ENCODE measurements at regions not wholly inside any gene's neighbourhood (a gene's known extent, or its start where the extent isn't known, plus 50 kb on each side); places are given as distances from the start of the nearest gene placed in this dataset.

DNA sequence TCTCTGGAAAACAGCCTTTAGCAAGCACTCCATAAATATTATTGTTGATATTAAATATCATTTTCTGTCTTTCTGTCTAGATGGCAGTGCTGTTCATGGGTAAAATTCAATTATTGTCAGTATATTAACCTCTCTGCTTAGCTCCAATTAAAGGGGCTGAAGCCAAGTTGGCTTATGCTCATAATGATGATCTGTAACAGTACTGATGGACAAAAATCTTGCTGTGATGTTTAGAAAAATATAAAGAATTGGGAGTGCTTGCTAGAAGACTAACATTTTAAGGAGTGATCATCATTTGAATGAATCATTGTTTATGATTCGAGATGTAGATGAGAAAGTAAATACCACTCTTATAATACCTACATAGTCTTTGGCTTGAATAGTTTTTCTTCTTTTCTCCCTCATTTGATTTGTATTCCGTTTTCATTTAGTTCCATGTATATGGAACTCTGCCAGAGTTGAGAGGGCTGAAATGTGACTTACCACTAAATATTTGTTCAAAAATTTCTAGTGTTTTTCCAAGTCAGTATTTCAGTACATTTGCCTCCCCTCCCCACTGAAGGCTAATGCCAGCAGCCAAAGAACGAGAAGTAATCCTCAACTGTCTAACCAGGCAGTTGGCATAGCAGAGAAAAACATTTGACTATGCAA is 538.3 kb downstream of the CSNK1G3 start:
- BruUV-seq (replicated peaks) = no TSS peak
- TF ChIP-seq, protein P1, sequence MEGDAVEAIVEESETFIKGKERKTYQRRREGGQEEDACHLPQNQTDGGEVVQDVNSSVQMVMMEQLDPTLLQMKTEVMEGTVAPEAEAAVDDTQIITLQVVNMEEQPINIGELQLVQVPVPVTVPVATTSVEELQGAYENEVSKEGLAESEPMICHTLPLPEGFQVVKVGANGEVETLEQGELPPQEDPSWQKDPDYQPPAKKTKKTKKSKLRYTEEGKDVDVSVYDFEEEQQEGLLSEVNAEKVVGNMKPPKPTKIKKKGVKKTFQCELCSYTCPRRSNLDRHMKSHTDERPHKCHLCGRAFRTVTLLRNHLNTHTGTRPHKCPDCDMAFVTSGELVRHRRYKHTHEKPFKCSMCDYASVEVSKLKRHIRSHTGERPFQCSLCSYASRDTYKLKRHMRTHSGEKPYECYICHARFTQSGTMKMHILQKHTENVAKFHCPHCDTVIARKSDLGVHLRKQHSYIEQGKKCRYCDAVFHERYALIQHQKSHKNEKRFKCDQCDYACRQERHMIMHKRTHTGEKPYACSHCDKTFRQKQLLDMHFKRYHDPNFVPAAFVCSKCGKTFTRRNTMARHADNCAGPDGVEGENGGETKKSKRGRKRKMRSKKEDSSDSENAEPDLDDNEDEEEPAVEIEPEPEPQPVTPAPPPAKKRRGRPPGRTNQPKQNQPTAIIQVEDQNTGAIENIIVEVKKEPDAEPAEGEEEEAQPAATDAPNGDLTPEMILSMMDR (conservative IDR thresholded peaks at IDR 0.05; ENCODE audit: low read depth, low read length) = no peak
- no peak for TF ChIP-seq EZH2 (IDR thresholded peaks at IDR 0.05; ENCODE audit: borderline replicate concordance, low read depth, low read length, poor library complexity, severe bottlenecking)

DNA sequence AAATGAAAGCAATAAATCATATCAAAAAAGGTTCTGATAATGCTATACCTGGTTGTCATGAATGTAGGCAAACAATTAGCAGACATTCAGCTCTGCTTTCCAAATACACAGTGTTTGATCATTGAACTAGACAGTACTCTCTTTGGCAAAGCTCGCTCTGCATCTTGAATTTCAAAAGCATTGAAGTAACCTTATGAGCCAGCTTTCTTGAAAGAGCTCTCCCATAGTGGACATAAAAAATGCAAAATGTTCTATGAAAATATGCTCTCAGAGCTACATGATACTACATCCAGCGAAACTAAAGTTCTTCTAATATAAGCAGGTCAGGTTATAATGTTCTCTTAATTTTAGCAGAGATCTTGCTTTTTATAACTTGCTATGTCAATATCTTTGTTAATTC is 533.4 kb downstream of the CSNK1G3 start:
- no peak for TF ChIP-seq EZH2 (IDR thresholded peaks at IDR 0.05; ENCODE audit: borderline replicate concordance, low read depth, low read length, poor library complexity, severe bottlenecking)
- TF ChIP-seq, protein P1 (conservative IDR thresholded peaks at IDR 0.05; ENCODE audit: low read depth, low read length) = no peak
- no peaks in the 10 kb centered on the region for H3K4me1 ChIP-seq (ENCODE audit: insufficient read depth, low read length, poor library complexity, severe bottlenecking)
- ChIA-PET POLR2A (ENCODE audit: low non-redundant PET) (interaction anchor here (0.6 kb wide), 1 partner anchor 40 kb away, joined by 3 read pairs; no protein-coding TSS in a partner anchor), CTCF (no interaction called here)
- H3K36me3 ChIP-seq (ENCODE audit: insufficient read depth, low read length, poor library complexity, severe bottlenecking) = no peaks in the 10 kb centered on the region
- no peak overlapping the region for H3K4me3 ChIP-seq (ENCODE audit: low read depth, low read length, poor library complexity, severe bottlenecking)
- no peak for DNase-seq (ENCODE audit: low spot score)
- H3K27me3 ChIP-seq (replicated peaks; ENCODE audit: insufficient read depth, low read depth, low read length, poor library complexity) = no peaks in the 10 kb centered on the region
- no TSS peak for BruUV-seq (replicated peaks)
- H3K27ac ChIP-seq (ENCODE audit: low read depth, low read length, poor library complexity, severe bottlenecking) = no peak overlapping the region
- no peaks in the 10 kb centered on the region for H3K9me3 ChIP-seq (ENCODE audit: low read depth, low read length, poor library complexity, severe bottlenecking)
- intact Hi-C loops (cut with micrococcal nuclease; ENCODE audit: unreplicated experiment) = loop anchor here (10.0 kb wide), 1 partner anchor 371 kb away; no protein-coding TSS in a partner anchor

More for the DNA sequence above, 538.3 kb downstream of the CSNK1G3 start:
- Histone ChIP-seq H3K36me3 (ENCODE audit: insufficient read depth, low read length, poor library complexity, severe bottlenecking) (no peaks in the 10 kb centered on the region), H3K9me3 (ENCODE audit: low read depth, low read length, poor library complexity, severe bottlenecking) (no peaks in the 10 kb centered on the region), H3K27ac (ENCODE audit: low read depth, low read length, poor library complexity, severe bottlenecking) (no peak overlapping the region), H3K4me3 (ENCODE audit: low read depth, low read length, poor library complexity, severe bottlenecking) (no peak overlapping the region), H3K27me3 (replicated peaks; ENCODE audit: insufficient read depth, low read depth, low read length, poor library complexity) (no peaks in the 10 kb centered on the region), H3K4me1 (ENCODE audit: insufficient read depth, low read length, poor library complexity, severe bottlenecking) (no peaks in the 10 kb centered on the region)
- intact Hi-C loops (cut with micrococcal nuclease; ENCODE audit: unreplicated experiment) = no loop called here
- ChIA-PET CTCF (no interaction called here), POLR2A (ENCODE audit: low non-redundant PET) (no interaction called here)
- no peak for DNase-seq (ENCODE audit: low spot score)

DNA sequence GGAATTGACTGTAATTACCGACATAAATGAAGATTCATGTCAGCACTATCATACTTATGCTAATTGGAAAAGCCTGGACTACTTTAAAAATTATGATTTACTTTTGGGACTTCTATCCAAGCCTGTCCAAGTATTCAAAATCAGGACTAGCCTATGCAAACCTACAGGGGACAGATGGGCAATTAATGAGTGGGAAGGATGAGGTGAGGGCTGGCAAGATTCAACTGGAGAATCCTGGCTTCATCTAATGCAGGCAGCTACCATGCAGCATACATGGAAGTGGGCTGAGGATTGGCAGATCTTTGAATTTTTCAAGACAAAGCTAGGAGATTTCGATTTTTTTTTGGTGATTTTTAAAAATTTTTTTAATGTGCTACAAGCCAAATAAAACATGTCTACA is 532.6 kb downstream of the CSNK1G3 start:
- H3K4me1 ChIP-seq (ENCODE audit: insufficient read depth, low read length, poor library complexity, severe bottlenecking) = no peaks in the 10 kb centered on the region
- ChIA-PET CTCF (no interaction called here), POLR2A (ENCODE audit: low non-redundant PET) (no interaction called here)
- no peak overlapping the region for H3K27ac ChIP-seq (ENCODE audit: low read depth, low read length, poor library complexity, severe bottlenecking)
- intact Hi-C loops (cut with micrococcal nuclease; ENCODE audit: unreplicated experiment) = loop anchor here (10.0 kb wide), 1 partner anchor 370 kb away; no protein-coding TSS in a partner anchor
- no TSS peak for BruUV-seq (replicated peaks)
- no peak overlapping the region for H3K4me3 ChIP-seq (ENCODE audit: low read depth, low read length, poor library complexity, severe bottlenecking)
- H3K36me3 ChIP-seq (ENCODE audit: insufficient read depth, low read length, poor library complexity, severe bottlenecking) = no peaks in the 10 kb centered on the region
- no peaks in the 10 kb centered on the region for H3K9me3 ChIP-seq (ENCODE audit: low read depth, low read length, poor library complexity, severe bottlenecking)
- H3K27me3 ChIP-seq (replicated peaks; ENCODE audit: insufficient read depth, low read depth, low read length, poor library complexity) = no peaks in the 10 kb centered on the region
- no peak for DNase-seq (ENCODE audit: low spot score)
- TF ChIP-seq, protein P1 (conservative IDR thresholded peaks at IDR 0.05; ENCODE audit: low read depth, low read length) = no peak
- no peak for TF ChIP-seq EZH2 (IDR thresholded peaks at IDR 0.05; ENCODE audit: borderline replicate concordance, low read depth, low read length, poor library complexity, severe bottlenecking)
